Superior temporal gyrus (tissue), 1 donor: ENCODE measurements at regions not wholly inside any gene's neighbourhood (a gene's known extent, or its start where the extent isn't known, plus 50 kb on each side); places are given as distances from the start of the nearest gene placed in this dataset.

Experiments
- DNase-seq: peaks from one replicate; pipeline ENCODE4 v3.0.0-alpha.2; 2016; ENCODE audit errors: extremely low spot score

DNA sequence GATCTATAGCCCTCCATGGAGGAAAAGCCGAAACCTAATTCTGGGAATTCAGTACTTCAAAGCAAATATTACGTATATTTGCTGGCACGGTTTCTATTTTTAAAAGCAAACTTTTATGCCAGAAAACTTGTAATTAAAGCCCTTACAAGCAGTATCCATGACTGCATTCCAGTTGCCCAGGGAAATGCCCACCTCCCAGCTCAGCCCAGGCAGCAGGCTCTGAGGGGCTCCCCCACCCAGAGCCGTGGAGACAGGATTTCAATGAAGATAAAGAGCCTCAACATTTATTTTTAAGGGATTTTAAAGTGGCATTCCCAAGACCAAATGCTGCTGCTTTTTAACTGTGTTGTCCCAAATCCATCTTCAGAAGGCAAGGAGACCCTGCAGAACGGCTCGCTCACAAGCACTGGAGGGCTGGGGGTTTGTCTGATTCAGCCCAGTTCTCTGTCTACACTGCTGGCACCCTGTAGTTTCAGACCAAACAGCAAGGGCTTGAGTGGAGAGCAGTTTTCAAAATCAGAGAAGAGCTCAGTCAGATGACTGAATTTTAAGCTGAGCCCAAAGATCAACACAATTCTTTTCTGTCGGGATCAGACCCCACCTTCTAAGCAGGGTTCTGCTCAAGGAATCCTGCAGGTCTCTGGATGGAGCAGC lies 105.1 kb downstream of the KCNF1 start:
- no peak for DNase-seq

DNA sequence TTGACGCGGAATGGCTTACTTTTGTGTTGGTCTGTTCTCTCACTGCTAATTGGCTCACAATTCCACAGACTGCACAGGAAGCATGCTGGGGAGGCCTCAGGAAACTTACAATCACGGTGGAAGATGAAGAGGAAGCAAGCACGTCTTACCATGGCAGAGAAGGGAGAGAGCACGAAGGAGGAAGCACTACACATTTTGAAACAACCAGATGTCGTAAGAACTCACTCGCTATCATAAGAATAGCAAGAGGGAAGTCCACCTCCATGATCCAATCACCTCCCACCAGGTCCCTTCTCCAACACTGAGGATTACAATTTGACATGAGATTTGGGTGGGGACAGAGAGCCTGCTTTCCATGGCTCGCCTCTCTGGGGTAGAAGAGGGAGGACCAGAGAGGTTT lies 106.2 kb downstream of the KCNF1 start:
- DNase-seq, result no peak

GRCh38 chr2:11018651-11019185 lies 107.0 kb downstream of the KCNF1 start:
- no peak for DNase-seq

- no peak for DNase-seq
Observed at GRCh38 chr2:11019614-11020013, 107.9 kb downstream of the KCNF1 start.

DNA sequence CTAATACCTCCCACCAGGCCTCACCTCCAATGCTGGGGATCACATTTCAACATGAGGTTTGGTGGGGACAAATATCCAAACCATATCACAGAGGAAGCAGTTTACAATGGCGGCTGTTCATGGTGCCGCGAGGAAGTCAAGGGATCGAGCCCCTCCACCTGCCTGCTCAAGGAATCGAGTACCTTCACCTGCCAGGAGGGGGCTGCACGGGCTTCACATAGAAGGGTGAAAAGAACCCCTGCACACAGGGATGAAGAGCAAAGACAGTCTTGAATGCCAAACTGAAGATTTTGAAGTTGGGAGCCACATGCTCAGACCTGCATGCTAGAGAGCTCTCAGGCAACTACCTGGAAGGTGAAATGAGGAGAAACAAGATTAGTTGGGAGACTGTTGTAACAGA lies 110.3 kb downstream of the KCNF1 start:
- no peak for DNase-seq

DNA sequence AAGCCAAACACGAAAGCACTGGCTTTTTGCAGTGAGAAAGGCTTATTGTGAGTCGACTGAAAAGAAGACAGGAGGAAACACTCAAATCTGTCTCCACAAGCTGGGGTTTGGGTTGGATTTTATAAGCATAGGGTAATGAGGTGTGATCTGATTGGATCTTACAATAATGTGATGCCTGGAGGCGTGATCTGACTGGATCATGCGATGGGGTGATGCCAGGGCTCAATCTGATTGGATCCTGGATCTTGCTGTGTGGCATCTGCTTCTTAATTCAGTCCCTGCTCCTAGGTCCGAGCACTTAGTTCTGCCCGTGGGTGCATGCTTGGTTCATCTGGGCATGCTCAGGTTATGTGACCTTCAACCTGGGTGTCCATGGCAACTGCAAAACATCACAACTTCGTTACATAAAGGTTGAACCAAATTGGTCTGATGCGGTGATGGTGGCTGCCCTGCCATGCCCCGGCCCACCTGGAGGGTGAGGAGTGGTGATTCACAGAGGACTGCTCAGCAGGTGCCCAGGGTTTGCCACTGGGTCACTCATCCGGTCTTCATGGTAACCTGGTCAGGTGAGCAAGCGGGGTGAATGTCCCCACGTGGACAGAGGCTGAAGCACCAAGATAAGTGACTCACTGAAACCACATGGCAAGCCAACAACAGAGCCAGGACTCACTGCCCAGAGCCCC lies 111.0 kb downstream of the KCNF1 start:
- DNase-seq, result peak; percentile 27

GRCh38 chr2:11023326-11024258 lies 111.9 kb downstream of the KCNF1 start:
- peak; percentile 50 for DNase-seq

GRCh38 chr2:11024259-11024645 lies 112.5 kb downstream of the KCNF1 start:
- no peak for DNase-seq

DNA sequence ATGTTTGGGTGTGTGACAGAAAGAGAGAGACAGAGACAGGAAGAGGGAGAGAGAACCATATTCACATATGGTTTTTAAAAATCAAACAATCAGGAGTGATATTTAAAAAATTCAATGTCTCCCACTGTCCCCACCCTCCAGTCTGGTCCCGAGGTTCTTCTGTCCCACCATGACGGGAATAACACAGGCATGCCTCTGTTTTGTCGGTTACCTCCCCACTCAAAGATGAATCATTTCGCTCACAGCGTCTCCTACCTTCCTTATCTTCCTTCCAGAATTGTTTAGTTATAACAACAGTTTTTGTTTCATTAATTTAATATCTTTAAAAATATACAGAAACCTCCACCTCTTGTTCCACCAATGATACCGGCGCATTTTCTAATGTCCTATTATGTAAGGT lies 113.0 kb downstream of the KCNF1 start:
- DNase-seq, result no peak

- no peak for DNase-seq
Observed at GRCh38 chr2:11026286-11026921, 114.7 kb downstream of the KCNF1 start.

- no peak for DNase-seq
Observed at GRCh38 chr2:11027195-11027594, 115.5 kb downstream of the KCNF1 start.

- DNase-seq, result no peak
Observed at GRCh38 chr2:11028407-11028916, 116.7 kb downstream of the KCNF1 start.

- no peak for DNase-seq
Observed at GRCh38 chr2:11029136-11029535, 117.4 kb downstream of the KCNF1 start.

- DNase-seq, result no peak
Observed at GRCh38 chr2:11030036-11030435, 118.3 kb downstream of the KCNF1 start.

DNA sequence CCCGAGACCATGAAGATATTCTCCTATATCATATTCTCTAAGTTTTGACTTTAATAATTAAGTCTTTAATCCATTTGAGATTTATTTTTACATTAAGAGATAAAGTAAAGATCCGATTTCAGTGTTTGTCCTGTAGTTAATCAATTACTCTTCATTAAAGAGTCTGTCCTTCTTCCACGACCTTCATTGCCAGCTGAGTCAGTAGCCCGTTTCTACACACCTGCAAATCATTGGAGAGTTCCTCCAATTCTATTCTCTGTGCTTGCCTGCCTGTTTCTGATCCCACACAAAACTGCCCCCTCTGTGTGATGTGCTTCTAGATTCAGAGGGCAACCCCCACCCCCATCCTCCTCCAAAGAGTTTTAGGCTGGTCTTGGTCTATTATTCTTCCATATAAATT lies 119.2 kb downstream of the KCNF1 start:
- DNase-seq, result no peak

- DNase-seq, result no peak
Observed at GRCh38 chr2:11031876-11032275, 120.1 kb downstream of the KCNF1 start.

DNA sequence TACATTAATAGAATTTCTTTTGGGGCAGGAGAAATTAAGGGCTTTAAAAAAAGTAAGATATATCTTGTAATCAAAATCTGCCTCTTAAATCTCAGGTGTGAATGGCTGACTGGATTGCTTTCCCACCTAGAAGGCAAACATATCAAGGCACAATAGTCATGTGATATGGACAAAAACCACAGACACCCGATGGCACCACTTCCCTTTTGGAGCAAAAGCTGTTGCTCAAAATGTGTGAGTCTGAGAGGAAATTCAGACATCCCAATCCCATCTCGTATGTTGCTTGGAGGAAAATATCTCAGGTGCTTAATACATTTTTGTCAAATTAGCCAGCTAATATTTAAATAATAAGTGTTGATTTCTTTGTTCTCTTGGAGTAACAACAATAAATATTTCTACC lies 120.7 kb downstream of the KCNF1 start:
- DNase-seq, result no peak

GRCh38 chr2:11033114-11033513 lies 121.4 kb downstream of the KCNF1 start:
- DNase-seq, result no peak

DNA sequence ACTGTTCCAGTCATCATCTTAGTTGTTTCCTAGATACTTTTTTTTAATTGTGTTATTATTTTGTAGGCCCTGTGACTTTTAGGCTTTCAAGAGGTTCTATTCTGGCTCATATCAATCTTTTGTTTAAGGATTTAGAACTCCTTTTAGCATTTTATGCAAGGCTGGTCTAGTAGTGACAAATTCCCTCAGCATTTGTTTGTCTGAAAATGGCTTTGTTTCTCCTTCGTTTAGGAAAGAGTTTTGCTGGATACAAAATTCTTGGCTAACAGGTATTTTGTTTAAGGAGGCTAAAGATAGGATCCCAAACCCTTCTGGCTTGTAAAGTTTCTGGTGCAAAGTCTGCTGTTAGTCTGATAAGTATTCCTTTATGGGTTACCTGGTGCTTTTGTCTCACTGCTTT lies 116.6 kb upstream of the SLC66A3 start:
- no peak for DNase-seq

GRCh38 chr2:11040992-11041391 lies 114.3 kb upstream of the SLC66A3 start:
- no peak for DNase-seq

GRCh38 chr2:11042841-11043240 lies 112.4 kb upstream of the SLC66A3 start:
- DNase-seq, result no peak

- DNase-seq, result no peak
Observed at GRCh38 chr2:11043245-11043644, 112.0 kb upstream of the SLC66A3 start.
